ENCODE measurements at regions not wholly inside any gene's neighbourhood (a gene's known extent, or its start where the extent isn't known, plus 50 kb on each side); places are given as distances from the start of the nearest gene placed in this dataset.
"Not testable (repeated sequence)": the region's sequence is repeated elsewhere in the genome, so short reads cannot be mapped to it uniquely, and the experiment has no call there.

DNA sequence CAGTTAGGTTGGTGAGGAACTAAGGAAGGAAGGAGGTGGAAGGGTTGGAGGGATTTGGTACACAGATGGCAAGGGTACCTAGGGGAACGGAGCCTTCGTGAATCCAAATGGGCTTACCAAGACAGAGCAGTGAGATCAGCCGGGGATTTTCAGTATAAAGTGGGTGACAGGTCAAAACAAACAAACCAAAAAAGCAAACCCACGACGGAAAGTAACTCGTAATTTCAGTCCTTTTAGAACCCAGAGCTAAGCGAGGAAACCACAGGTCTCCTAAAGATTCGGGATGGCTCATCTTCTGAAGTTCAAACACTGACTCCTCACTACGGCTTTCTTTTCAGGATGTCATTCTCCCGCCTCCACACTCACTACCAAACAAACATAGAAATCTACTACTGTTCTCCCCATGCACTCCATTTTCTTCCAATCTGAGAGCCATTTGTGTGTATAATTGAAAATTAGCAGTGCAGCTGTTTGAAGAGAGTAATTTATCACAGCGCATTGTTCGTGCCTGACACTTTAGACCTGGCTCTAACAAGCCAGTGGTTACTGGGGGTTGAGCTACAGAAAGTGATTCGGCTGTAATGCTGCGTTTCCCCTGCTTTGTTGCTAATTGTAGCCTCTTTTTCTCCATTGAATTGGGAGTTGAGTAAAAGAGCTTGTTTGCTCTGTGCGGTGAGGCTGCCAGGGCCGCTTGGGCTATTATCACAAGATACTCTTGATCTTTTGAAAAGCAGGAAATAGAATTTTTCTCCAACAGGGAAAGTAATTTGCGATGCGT lies 64.7 kb upstream of the CCDC39 start:
- no peak for DNase-seq (ENCODE audit: low spot score)

DNA sequence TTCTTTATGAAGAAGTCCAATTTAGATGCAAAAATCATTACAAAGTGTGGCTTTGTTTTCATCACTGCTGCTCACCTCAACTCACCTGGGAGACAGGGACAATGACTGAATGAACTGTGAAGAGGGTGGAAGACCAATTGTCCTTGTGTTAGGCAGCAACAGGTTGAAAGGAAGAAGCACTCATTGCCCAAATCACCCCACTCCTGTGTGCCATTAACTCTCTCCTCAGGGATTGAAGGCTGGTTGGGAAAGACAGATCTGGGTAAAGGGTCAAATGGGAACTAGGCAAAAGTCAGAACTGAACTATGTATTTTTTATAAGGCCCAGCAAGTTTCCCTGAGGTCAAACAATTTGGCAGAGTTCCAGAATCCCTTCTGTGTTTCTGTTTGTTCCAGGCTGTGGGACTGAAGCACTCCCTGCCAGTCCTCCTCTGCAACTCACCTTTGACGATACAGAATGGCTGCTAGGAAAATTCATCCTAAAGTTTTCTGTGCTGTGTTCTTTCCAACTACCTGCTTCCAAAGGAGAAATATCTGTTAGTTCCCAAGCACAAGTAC lies 68.6 kb upstream of the CCDC39 start:
- peak; percentile 12 for DNase-seq (ENCODE audit: low spot score)

DNA sequence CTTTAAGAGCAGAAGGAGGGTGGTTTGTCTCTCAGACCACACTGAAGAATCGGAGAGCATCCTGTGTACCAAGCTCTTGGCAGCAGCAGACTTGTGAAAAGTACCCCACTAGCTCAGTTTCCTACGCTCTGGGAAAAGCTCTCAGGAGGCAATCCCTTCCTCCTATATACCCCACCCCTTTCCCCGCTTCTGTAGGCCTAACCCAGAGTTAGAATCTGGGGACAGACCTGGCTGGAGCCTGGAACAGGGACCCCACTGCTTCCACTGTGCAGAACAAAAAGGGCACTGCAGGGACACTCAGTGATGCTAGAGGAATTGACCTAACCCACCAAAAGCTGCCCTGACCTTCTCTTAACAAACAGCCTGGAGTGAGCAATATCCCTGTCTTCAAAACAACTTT lies 70.0 kb upstream of the CCDC39 start:
- DNase-seq (ENCODE audit: low spot score), result no peak

DNA sequence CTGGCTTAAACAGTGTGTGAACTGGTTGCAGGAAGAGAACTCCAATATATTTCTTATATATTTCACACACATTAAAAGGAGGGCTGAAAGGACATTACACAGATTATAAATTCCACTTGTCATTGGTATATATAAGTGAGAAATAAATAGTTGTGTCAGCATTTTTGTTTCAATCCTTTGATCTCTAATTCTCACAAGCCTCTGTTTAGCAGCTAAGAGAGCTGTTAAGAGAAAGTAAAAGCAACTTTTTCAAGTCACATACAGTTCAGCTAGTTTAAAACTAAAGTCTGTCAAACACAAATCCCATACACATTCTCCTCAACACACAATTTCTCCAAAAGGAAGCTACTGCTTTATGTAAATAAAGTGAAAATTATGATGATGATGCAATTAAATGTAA lies 70.5 kb upstream of the CCDC39 start:
- no peak for DNase-seq (ENCODE audit: low spot score)

DNA sequence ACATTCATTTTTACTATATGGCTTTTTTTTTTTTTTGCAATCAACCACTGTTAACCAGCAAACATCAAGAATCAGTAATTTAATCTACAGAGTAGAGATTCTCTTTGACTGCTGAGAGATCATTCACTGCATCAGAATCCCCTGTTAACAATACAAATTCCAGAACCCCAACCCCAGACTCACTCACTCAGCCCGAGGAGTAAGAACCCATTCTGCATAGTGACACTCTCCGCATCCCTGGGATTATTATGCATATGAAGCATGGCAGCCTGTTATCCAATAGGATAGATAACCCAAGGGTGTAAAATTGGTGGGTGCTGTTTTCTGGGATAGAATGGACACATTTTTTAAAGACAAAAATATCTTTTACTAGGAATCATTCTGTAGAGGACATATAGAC lies 76.3 kb upstream of the CCDC39 start:
- DNase-seq (ENCODE audit: low spot score), result no peak

DNA sequence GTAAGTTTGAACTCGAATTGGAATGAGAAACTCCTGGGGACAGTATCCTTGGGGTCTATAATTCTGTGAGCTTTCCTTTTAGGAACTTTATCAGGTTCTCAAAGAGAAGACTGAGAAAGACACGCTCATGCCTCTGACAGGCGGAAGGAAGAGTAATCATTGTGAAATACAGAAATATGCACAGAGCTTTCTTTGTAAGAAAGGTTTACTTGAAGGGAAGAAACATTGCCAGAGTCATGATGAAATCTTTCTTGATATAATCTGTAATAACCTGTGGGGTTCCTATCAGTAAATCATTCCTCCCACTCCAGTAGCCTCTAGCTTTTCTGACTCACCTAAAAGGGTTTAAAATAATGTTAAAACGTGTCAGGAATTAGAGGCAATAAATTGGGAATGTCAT lies 83.6 kb upstream of the CCDC39 start:
- DNase-seq (ENCODE audit: low spot score), result no peak

DNA sequence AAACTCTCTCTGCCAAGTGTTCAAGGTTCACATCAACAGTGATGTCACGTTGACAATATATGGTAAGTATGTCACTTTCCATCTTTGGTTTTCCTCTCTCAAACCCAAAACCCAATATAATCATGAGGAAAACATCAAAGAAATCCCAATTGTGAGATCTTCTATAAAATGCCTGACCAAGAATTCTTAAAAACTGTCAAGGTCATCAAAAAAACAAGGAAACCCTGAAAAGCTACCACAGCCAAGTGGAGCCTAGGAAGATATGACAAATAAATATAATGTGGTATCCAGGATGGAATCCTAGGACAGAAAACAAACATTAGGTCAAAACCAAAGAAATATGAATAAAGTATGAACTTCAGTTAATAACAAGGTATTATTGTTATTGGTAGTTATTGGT lies 85.2 kb upstream of the CCDC39 start:
- DNase-seq (ENCODE audit: low spot score), result no peak

DNA sequence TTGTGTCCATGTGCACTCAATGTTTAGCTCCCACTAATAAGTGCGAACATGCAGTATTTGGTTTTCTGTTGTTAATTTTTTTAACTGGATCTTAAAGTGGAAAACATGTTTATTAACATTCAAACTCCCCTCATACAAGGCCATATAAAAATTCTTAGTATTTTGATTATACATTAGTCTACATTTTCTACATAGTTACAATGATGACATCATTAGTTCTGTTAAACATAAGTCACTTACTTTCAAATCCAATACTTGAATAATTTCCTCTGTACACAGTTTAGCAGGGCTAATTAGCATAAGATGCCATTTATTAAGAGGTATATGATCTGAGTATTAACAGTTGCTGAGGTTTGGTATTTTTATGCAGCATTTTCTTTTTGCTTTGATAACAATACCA lies 91.3 kb upstream of the CCDC39 start:
- no peak for DNase-seq (ENCODE audit: low spot score)

DNA sequence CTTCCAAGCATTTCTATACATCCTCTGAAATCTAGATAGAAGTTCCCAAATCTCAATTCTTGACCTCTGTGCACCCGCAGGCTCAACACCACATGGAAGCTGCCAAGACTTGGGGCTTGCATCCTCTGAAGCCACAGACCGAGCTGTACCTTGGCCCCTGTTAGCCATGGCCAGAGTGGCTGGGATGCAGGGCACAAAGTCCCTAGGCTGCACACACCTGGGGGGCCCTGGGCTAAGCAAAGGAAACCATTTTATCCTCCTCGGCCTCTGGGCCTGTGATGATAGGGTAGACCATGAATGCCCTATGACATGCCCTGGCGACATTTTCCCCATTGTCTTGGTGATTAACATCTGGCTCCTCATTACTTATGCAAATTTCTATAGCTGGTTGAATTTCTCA lies 97.1 kb upstream of the CCDC39 start:
- no peak for DNase-seq (ENCODE audit: low spot score)

DNA sequence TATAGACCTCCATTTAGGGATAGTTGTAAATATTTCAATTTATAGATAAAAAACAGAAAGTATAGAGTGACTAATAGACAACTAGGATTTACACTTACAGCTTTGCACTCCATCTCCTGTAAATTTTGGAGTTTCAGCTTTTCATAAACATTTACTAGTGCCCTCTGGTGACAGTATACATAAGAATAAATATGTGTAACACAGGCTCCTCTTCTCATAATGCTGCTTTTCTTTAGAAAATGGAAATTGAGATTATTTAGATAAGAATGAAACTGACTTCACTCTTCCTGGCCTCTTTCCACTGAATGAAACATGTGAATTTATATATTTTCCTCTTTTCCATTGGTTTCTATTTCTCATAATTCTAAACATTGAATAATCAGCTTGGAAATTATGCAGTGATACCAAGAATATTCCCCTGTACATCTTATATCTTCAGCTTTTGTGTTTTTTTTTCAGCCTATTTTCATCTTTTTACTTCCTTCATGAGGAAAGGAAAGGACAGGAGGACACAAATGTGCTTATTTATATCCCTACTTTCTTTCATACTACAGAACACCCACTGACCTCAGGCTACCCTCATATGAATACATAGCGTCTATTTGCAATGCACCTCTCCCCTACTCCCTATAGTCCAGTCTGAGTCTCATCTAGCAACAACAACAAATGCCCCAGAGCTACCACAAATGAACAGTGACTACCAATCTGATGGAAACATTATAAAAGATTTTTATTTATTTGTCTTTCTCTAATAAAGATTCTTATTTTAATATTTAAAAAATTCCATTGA lies 103.1 kb upstream of the CCDC39 start:
- DNase-seq (ENCODE audit: low spot score), result no peak

DNA sequence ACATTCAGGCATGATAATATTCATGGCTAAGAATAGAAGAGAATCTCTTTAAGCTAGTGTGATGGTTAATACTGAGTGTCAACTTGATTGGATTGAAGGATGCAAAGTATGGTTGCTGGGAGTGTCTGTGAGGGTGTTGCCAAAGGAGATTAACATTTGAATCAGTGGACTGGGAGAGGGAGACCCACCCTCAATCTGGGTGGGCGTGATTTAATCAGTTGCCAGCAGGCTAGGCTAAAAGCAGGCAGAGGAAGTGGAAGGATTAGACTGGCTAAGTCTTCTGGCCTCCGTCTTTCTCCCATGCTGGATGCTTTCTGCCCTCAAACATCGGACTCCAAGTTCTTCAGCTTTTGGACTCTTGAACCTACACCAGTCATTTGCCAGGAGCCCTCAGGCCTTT lies 106.9 kb upstream of the CCDC39 start:
- not testable (repeated sequence) for DNase-seq (ENCODE audit: low spot score)

DNA sequence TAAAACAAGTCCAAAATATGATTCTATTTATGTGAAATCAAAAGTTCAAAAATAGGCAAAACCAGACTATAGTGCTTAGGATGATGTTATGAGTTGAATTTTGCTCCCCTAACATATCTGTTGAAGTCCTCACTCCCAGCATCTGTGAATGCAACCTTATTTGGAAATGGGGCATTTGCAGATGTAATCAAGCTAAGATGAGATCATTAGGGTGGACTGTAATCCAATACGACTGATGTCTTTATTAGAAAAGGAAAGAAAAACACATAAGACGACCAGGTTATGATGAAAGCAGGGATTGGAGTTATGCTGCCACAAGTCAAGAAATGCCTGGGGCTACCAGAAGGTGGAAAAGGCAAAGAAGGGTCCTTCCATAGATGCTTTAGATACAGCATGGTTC lies 110.5 kb upstream of the CCDC39 start:
- DNase-seq (ENCODE audit: low spot score), result no peak

DNA sequence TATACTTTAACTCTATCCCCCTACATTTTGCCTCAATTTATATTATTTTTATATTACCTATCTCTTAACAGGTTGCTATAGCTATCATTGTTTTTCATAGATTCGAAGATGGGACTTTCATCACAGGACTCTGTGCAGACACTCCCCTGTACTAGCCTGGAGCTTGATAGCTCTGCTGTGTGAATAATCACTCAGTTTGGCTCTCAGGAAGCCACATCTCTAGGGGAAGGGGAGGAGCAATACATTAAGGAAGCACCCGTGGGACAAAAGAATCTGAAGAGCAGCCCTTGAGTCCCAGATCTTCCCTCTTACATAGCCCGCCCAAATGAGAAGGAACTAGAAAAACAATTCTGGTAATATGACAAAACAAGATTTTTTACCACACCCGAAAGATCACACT lies 114.3 kb upstream of the FXR1 start:
- DNase-seq (ENCODE audit: low spot score), result no peak

DNA sequence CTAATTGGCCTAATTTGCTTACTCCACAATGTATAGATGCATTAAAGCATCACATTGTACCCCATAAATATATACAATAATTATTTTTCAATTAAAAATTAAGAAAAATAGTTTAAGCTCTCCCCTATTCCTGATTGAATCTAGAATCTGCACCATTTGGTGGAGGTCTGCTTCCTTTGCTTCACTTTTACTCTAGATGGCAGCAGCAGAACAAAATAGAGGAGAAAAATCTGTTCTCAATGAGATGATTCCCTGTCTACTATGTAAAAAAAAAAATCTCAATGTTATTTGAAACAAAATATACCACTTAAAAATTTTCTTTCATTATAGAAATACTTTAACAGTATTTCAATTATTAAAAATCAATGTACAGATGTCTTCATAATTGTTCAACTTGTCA lies 109.6 kb upstream of the FXR1 start:
- DNase-seq (ENCODE audit: low spot score), result peak; percentile 41

DNA sequence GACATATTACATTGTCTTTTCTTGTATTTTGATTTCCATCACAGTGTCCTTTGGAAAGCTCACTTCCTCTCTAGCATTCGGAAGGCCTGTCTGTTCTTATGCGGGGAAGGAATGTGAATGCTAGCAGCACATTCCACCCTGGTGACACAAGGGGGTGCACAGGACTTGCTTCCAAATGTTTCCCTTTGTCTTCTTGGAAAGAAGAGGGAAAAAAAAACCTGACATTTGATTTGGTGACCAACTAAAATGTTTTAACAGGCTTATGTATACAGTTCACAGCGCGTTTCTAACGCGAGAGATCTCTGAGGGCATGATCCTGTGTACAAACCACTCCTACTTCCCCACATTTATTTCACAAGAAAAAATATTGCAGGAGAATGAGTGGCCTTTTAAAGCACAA lies 107.6 kb upstream of the FXR1 start:
- no peak for DNase-seq (ENCODE audit: low spot score)

DNA sequence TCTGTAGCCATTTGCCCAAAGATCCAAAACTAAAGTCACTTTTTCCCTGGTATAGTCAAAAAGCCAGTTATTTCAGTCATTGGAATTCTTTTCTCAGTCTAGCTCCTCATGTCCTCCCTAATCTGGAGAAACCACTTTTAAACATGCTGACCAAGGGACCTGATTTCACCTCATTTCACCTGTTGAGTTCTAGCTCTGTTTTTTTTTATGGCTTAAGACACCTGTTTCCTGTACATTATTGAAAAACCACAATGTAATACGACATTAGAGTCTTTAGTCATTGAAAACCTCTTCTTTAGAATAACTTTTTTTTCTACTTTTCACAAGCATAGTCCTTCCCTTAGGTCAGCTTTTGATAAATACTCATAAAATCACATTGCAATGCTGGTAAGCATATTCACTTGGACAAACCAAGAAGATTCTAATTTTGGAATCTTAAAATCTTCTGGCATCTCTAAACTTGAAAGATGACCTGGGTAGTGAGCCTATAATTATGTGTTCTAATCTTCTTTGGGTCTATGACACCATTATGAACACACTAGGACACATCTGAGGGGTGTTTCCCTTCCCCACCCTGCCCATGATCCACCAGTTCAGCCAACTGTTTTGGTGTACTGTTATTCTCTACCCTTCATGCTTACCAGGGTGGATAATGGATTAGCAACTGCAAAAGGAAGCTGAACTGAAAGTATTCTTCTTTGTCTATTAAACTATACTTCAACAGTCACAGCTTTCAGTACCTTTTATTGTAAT lies 103.5 kb upstream of the FXR1 start:
- no peak for DNase-seq (ENCODE audit: low spot score)

DNA sequence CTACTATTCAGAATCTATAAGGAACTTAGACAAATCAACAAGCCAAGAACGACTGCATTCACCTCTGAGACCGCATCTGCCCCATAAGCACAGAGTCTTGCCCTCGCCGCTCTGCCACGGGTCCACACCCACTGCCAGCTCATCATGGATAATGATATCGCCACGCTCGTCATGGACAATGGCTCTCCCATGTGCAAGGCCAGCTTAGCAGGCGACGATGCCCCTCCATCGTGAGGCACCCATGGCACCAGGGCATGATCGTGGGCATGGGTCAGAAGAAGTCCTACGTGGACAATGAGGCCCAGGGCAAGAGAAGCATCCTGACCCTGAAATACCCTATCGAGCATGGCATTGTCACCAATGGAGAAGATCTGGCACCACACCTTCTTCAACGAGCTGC lies 92.1 kb upstream of the FXR1 start:
- no peak for DNase-seq (ENCODE audit: low spot score)

DNA sequence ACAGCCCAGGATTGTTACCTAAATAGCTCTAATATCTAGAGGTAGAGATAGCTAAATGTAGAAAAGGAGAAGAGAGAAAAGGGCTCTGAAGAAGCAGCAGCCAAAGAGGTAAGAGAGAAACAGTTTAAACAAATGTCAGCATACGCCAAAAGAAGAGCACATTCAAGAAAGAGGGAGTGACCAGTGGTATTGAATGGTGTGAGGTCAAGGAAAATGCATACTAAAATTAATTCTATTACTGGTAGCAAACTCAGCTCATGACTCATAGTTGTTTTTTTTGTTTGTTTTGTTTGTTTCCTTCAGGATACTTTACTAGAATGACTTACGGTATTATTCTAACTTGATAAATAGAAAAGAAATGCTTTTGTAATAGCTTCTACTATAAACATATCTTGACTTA lies 86.5 kb upstream of the FXR1 start:
- DNase-seq (ENCODE audit: low spot score), result no peak

DNA sequence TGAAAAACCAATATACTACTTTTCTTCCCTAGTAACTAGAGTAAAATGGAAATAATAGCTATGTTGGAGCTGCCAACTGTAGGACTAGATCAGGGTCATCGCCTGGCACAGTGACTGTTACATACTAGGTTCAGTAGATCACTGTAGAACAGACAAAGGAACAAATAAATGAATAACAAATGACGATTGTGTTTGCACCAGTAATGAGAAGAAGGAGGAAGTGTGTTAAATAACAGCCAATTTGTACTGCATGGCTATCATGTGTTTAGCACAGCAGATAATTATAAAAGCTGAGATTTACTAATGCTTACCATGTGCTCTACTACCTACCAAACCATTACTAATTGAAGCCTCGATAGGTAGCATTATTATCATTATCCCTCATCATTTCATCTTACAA lies 85.3 kb upstream of the FXR1 start:
- no peak for DNase-seq (ENCODE audit: low spot score)

DNA sequence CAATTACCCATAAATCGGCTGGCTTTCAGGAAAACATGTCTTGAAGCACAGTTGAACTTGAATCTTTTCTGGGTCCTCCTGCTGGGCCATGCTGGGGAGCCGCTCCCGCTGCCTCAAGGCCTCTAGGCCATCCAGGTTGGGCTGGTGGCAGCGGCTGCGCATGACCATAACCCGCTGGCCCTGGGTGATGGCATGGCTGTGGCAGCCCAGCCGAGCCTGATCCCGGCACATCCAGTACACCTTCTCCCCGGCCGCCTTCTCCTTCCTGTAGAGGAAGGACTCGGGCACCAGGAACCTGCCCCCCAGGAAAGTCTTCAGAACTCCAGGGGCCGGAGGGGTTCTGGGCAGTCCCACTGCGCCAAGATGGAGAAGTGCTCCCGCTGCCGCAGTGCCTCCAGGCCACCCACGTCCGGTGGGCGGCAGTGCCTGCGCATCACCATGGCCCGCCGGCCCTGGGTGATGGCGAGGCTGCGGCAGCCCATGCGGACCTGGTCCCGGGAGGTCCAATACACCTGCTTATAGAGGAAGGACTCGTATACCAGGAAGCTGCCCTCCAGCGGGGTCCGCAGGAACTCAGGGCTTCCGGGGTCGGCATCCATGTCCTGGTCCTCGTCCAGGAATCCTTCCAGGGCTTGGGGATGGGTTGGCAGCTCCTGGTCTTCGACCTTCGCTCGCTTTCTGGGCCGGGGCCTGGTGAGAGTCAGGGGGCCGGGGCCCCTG lies 84.3 kb upstream of the FXR1 start:
- no peak for DNase-seq (ENCODE audit: low spot score)

DNA sequence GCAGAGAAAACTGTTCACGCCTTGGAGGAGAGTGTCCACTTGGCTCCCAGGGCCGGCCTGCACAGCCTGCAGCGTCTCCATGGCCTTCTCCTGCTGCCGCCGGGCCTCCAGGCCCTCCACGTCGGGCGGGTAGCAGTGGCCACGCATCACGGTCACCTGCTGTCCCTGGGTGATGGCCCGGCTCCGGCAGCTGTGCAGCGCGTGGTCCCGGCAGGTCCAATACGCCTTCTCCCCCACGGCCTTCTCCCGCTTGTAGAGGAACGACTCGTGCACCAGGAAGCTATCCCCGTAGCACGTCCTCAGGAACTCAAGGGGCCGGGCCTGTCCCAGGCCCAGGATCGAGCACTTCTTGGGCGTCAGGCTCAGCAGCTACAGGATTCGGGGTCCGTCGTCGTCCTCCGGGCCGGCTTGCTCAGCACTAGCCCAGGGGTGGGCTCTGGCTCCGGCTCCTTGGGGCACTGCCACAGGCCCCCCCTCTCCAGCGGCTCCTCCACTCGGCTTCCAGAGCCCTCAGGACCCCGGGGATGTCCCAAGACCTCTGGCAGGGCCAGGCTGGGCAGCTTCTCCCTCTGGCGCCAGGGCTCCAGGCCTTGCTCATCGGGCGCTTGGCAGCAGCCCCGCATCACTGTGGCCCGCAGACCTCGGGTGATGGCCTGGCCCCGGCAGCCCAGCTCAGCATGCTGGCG lies 83.6 kb upstream of the FXR1 start:
- DNase-seq (ENCODE audit: low spot score), result no peak
